Activated CD4-positive, CD25-positive, alpha-beta regulatory T cell treated with anti-CD3 and anti-CD28 coated beads, Interleukin-2, amount 50 U/mL, for 24 hours (primary cell): ENCODE measurements at regions not wholly inside any gene's neighbourhood (a gene's known extent, or its start where the extent isn't known, plus 50 kb on each side); places are given as distances from the start of the nearest gene placed in this dataset.

Experiments used
- ATAC-seq, 2 donors: fragments of 150-1000 bp; cut with Tn5 transposase; one replicate each; pipeline ENCODE4 v1.10.0; 2021; ENCODE audit warnings: mild to moderate bottlenecking in 1 of 2, moderate library complexity in 1 of 2

- no peak for ATAC-seq
These were observed 805.9 kb downstream of the TLE1 start for GRCh38 chr9:80883426-80883825.

DNA sequence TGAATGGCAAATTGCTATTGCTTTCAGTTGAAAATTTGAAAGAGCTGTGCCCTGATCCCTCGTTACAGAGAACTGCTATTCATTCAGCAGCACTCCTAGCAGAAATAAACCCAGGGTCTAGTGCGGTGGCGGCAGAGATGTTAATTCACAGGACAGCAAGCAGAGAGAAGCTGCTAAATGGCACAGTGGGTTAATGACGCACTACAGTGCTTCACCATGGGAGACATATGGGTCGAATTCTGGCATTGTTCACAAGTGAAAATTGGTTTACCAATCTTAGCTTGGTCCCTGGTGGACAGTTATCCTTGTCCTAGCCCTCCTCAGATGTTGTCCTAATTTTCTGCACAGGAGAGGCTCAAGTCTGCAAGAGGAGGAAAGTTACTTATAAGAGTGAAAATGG lies 807.4 kb downstream of the TLE1 start:
- no peak for ATAC-seq

- ATAC-seq: no peak
These were observed 808.0 kb downstream of the TLE1 start for GRCh38 chr9:80881320-80881719.

DNA sequence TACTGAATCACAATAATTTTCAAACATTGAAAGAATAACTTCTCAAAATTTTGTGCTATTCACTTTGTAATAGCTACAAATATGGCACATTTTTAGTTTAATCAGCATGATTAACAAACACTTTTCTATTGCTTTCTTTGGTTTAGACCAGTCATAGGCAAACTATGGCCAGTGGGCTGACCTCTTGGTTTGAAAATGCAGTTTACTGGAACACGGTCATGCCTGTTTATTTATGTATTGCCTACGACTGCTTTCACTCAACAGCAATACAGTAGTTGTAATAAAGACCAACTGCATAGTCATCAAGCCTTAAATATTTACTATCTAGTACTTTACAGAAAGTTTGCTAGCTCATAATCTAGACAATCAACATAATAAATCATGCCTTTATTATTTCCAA lies 810.8 kb downstream of the TLE1 start:
- no peak for ATAC-seq

DNA sequence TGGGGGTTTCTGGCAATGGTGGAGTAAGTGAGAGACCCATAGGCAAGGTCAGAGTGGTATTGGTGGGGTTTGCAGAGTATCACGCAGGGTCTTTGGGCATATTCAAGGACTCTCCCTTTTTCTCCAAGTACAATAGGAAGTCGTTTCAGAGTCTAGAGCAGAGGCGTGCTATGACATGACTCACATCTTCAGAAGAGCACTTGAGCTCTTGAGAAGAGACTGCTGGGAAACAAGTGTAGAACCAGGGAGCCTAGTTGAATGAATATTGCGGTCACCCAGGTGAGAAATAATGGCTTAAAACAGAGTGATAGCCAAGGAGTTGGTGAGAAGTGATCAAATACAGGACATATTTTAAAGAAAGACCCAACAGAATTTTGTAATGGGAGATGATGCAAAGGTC lies 813.4 kb downstream of the TLE1 start:
- ATAC-seq: no peak

DNA sequence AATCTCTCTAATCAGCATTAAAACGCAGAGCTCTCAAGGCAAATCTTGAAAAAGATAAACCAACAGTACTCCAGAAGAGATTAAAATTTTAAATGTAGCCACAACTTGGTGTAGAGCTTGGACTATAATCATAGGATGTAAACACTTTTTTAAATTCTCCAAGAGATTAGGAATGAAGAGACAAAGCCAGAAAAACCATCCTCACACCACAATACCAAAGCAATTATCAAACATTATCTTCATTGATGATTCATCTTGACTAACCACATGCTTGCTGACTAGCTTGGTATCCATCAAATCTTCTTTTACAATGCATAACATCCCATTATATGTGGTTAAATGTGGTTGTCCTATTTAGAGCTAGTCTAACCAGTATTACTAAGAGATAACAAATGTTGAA lies 815.1 kb downstream of the TLE1 start:
- ATAC-seq: no peak

DNA sequence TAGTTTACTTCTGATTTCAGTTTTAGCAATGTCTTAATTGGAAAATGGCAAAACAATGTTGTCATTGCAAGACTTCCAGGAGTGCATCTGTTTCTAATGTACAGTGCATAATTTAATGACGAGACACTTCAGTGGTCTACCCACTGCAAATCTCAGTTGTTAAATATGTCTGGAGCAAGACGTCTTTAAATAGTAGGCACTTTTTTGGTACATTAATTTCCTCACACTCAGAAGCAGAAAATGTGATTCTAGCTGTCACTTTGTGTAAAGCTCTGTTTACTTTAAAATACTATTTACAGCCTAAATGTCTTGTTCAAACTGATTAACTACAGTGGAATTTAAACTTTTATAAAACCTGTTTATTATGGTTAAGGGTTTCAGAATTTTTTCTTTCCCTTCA lies 815.5 kb downstream of the TLE1 start:
- no peak for ATAC-seq

DNA sequence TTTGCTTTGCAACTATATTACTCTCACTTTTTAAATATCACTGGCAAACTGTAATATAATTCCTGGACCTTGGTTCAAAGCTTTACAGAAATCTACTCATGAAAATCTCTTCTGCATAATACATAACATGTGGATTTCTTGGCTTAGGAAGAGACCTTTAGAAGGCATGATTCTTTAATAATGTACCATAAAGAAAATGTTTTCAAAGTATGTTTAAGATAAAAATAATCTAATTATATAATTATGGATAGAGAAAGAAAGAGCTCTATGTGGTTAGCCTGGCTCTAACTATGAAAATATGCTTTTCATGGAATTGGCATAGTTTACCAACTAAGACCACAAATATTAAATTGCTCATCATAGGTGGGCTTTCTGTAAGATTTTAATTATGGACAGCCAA lies 817.8 kb downstream of the TLE1 start:
- no peak for ATAC-seq

- ATAC-seq: no peak
These were observed 821.6 kb downstream of the TLE1 start for GRCh38 chr9:80867731-80868130.

GRCh38 chr9:80866576-80867227 lies 822.6 kb downstream of the TLE1 start:
- ATAC-seq: no peak

DNA sequence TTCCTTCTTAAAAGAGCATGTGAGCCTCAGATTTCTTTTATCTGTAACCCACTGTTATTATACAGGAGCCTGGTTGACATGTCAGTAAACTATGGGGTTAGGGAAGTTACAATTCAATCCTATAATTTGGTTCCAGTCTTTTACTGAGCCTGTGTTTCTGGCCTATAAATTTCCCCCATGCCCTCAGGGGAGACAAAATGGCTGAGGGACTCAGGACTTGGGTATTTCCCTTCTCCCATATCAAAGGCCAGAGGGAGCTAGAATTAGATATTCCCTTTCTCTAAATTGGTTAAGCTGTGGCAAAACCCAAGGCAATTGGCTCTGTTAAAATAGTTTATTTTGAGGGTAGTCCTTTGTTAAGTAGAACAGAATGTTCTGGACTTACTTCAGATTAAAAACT lies 823.2 kb downstream of the TLE1 start:
- ATAC-seq: no peak

- no peak for ATAC-seq
These were observed 846.3 kb downstream of the TLE1 start for GRCh38 chr9:80843028-80843427.

DNA sequence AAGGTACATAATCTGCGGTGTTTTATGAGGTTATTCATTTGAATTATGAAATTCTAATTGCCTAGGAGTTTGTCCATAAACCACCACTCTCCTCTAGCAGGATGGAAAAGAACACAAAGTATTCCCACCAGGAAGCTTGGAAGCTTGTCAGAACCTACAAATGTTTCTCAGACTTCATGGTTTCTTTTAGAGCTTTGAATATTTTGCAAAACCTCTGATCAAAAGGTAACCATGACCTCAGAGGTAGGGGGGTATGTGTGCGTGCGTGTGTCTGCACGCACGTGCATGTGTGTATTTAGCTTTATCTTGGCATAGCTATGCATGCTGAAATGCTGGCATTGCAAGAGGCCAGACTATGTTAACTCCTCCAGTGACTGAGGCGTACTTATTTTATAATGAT lies 847.0 kb downstream of the TLE1 start:
- ATAC-seq: no peak

DNA sequence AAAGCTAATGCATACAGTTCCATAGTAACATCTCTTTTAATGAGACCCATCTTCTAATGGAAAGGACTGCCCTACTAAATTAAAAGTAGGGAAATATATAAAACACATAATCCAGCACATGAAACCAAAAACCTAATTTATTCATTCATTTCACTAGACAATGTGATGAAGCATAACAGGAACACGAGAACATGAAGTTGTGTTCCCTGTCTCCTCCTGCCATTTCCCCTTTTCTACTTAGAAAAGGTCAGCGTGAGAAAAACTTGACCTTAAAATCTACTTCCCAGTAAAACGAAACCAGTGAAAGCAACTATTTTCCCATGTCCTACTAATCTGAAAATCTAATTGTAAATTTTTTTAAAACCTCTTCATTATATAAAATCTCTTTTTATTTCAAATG lies 847.5 kb downstream of the TLE1 start:
- ATAC-seq: no peak

DNA sequence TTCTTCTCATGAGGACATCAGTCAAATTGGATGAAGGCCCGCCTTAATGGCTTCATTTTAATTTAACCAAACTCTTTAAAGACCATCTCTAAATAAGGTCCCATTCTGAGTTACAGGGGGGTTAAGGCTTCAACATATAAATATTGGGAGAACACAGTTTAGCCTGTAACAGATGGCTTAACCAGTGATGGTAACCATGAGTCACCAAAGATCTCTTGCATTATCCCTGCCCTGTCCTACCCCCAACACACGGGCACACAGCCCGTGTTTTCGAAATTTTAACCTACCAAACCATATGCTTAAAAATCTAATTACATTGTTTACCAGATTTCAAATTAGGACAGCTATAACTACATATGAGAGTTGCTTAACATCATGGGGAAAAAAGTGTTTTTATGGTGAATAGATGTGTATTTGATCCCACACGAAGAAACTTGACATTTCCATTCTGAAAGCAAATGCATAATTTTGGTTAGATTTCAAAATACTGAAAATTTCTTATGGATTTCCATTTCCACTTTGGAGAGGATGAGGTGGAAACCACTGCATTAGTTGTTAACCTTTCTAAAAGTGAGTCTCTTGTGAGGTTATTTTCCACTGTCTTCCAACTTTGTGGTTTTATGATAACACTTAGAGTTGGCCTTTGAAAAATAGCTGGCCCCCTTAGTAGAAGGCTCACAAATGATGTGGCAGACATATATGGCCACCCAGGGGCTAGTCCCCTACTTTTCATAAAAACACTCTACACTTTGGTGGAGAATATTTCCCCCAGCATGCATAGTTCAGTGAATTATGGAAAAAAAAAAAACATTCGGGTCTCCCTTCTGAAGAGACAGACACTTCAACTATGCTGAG lies 849.3 kb downstream of the TLE1 start:
- ATAC-seq: no peak

DNA sequence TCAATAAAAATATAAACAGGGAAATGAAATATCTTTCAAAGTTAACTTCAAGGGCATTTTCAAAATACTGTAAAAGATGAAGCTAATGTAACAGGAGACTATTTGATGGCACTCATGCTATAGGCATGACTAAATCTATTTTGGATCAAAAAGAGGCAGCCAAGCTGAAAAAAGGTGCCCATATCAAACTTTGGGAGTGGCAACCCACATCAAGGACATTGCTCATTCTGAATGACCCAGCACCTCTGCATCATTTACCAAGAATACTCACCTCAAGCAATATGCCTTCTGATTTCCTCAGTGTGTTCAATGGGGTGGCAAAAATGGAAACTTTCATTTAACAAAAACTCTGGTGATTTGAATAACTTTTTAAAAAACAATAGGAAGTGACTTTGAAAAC lies 853.3 kb downstream of the TLE1 start:
- no peak for ATAC-seq

DNA sequence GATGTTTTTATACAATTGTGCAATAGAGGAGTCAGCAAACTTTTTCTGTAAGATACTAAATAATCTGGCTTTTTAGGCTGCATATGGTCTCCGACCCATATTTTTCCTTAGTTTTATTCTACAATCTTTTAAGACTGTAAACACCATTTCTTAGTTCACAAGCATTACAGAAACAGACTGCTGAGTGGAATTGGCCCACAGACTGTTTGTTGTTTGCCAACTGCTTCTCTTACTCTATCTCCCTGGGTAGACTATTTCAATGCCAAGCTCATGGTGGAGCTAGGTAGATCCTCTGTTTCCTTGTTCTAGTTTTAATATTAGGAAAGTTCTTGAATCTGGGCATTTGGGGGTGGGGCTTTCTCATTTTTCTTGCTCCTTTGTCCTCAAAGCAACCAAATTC lies 857.6 kb downstream of the TLE1 start:
- ATAC-seq: no peak

DNA sequence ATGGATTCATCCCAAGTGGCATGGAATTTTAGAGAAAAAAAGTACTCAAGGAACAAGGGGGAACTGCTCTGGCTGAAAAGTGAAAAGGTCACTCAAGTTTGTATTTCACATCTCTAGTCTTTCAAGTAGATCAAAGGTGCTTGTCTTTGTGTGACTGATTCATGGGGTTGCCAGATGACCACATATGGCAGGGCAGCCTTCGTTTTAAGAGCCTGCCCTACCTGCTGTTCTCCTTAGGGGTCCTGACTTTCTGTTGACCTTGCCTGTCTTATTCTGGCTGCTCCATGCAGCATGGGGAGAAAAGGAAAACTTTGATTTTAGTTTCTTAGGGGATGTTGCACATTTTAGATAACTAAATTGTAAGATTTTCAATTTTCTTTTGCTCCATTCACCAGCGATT lies 877.7 kb downstream of the TLE1 start:
- no peak for ATAC-seq

- ATAC-seq: no peak
These were observed 878.3 kb downstream of the TLE1 start for GRCh38 chr9:80811003-80811402.

DNA sequence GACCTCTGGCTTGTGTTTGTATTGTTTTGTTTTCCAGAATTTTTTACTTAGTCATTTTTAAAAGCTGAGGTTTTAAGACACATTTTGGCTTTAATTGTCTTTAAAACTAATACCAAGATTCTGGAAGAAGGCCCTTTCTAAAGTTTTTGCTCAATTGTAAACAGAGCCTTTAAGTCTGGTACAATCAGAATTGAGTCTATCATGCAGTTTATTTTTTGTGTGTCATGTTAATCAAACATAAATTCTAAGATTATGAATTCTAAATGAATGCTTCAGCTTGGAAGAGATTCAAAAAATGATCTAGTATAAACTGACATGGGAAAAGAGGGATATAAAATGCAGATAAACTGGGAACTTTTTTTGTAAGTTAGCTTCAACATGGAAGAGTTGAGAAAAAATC lies 882.7 kb downstream of the TLE1 start:
- ATAC-seq: no peak

- no peak for ATAC-seq
These were observed 884.5 kb downstream of the TLE1 start for GRCh38 chr9:80804873-80805272.

- no peak for ATAC-seq
These were observed 891.3 kb downstream of the TLE1 start for GRCh38 chr9:80797831-80798688.

GRCh38 chr9:80797101-80797829 lies 892.1 kb downstream of the TLE1 start:
- ATAC-seq: no peak
